ENCODE measurements at regions not wholly inside any gene's neighbourhood (a gene's known extent, or its start where the extent isn't known, plus 50 kb on each side); places are given as distances from the start of the nearest gene placed in this dataset.

DNA sequence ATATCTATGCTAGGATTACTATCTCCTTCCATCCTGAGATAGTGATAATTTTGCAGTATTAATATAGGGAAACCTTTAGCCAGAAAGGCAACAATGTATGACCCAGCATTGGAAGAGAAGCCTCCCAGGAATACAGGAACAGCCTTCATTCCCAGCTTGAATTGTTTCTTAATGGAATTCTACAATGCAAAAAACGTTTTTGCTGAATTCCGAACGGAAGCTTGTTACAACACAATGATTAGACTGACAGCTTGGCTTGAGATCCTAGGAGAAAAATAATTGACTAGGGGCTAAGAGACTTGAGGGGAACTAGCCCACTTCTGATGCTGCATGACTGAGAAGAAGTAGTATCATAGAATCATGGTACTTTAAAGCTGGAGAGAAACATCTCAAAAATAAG lies 140.2 kb downstream of the RSL24D1 start:
- Mint-ChIP-seq H3K4me3 (no peak overlapping the region), H3K9me3 (no peaks in the 10 kb centered on the region), H3K27ac (no peak overlapping the region), H3K36me3 (ENCODE audit: low read depth) (no peaks in the 10 kb centered on the region), H3K27me3 (ENCODE audit: low read depth, poor library complexity) (peaks cover 8% of the 10 kb centered on the region), H3K4me1 (no peaks in the 10 kb centered on the region)
- DNase-seq: no peak
- TF ChIP-seq, protein P1, sequence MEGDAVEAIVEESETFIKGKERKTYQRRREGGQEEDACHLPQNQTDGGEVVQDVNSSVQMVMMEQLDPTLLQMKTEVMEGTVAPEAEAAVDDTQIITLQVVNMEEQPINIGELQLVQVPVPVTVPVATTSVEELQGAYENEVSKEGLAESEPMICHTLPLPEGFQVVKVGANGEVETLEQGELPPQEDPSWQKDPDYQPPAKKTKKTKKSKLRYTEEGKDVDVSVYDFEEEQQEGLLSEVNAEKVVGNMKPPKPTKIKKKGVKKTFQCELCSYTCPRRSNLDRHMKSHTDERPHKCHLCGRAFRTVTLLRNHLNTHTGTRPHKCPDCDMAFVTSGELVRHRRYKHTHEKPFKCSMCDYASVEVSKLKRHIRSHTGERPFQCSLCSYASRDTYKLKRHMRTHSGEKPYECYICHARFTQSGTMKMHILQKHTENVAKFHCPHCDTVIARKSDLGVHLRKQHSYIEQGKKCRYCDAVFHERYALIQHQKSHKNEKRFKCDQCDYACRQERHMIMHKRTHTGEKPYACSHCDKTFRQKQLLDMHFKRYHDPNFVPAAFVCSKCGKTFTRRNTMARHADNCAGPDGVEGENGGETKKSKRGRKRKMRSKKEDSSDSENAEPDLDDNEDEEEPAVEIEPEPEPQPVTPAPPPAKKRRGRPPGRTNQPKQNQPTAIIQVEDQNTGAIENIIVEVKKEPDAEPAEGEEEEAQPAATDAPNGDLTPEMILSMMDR (IDR thresholded peaks at IDR 0.05): no peak

DNA sequence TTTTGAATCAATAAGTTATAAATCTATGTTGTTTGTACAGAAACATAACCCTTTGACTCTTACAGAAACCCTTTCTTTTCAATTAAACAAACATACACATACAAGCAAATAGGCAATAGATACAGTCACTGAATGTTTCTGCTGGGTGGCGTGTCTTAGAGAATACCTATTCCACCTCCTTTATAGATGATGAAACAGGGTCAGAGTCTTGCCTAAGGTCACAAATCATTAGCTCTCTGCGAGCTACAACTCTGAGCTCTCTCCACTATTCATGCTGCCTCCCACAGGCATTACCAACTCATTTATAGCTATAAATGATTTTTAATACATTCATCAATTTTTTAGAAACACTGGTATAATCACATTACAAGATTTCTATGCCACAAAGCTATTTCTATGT lies 152.6 kb downstream of the RSL24D1 start:
- Mint-ChIP-seq H3K27me3 (ENCODE audit: low read depth, poor library complexity) (peaks cover 2% of the 10 kb centered on the region), H3K36me3 (ENCODE audit: low read depth) (no peaks in the 10 kb centered on the region), H3K4me3 (no peak overlapping the region), H3K4me1 (no peaks in the 10 kb centered on the region), H3K27ac (no peak overlapping the region), H3K9me3 (no peaks in the 10 kb centered on the region)
- TF ChIP-seq, protein P1 (IDR thresholded peaks at IDR 0.05): no peak
- no peak for DNase-seq

DNA sequence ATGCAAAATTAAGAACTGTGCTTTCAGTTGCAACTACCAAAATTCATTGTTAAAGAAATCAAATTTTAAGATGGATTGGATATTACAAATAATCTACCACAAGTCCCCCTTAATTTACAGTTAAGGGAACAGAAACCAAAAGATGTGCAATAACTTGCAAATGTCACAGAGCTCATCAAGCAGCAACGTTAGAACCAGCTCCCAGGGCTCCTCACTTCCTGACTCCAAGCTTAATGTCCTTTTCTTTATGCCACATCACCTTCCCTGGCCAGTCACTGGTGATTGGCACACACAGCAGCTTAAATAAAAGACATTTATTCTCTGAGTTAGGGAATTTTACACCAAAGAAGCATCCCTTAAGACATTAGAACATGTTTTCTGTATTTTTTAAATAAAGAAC lies 159.7 kb downstream of the RSL24D1 start:
- TF ChIP-seq, protein P1 (IDR thresholded peaks at IDR 0.05): no peak
- peaks cover 6% of the 10 kb centered on the region for H3K27me3 Mint-ChIP-seq (ENCODE audit: low read depth, poor library complexity)
- no peak for DNase-seq
- no peak overlapping the region for H3K27ac Mint-ChIP-seq
- H3K36me3 Mint-ChIP-seq (ENCODE audit: low read depth): no peaks in the 10 kb centered on the region
- H3K4me3 Mint-ChIP-seq: no peak overlapping the region
- no peaks in the 10 kb centered on the region for H3K4me1 Mint-ChIP-seq
- no peaks in the 10 kb centered on the region for H3K9me3 Mint-ChIP-seq

DNA sequence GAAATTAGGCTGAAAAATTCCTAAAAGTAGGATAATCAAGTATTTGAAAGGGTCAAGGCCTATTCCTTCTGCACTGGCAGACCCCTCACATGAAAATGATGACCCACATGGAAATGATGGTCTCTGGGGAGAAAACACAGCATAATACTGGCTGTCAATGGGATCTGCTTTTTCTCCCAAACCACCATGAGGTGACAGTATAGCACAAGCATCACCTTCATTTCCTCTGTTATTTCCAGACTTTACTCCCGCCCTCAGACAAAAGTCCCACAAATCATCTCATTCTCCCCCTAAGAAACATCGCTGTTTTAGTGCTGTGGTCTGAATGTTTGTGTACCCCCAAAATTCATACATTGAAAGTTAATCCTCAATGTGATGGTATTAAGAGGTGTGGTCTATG lies 161.0 kb downstream of the RSL24D1 start:
- Mint-ChIP-seq H3K4me3 (no peak overlapping the region), H3K27me3 (ENCODE audit: low read depth, poor library complexity) (peaks cover 7% of the 10 kb centered on the region), H3K9me3 (no peaks in the 10 kb centered on the region), H3K4me1 (no peaks in the 10 kb centered on the region), H3K27ac (no peak overlapping the region), H3K36me3 (ENCODE audit: low read depth) (no peaks in the 10 kb centered on the region)
- no peak for DNase-seq
- TF ChIP-seq, protein P1 (IDR thresholded peaks at IDR 0.05): no peak

DNA sequence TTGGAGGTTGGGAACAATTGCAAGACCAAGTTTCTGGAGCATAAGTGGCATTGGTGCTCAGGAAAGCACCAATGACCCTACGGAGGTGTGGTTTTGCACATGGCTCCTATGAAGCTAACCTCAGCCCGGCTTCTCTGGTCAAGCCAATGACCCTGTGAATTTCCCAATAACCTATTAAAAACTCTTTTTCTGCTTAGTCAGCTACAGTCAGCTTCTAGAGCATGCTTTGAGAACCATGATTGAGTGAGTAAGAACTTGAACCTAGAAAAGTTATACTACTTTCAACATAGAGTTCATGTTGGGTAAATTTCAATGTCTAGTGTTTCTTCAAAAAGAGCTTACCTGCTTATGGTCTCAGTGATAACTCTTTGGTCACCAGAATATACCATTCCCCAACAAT lies 163.2 kb downstream of the RSL24D1 start:
- no peak overlapping the region for H3K27ac Mint-ChIP-seq
- TF ChIP-seq, protein P1 (IDR thresholded peaks at IDR 0.05): no peak
- H3K4me3 Mint-ChIP-seq: no peak overlapping the region
- H3K9me3 Mint-ChIP-seq: no peaks in the 10 kb centered on the region
- H3K36me3 Mint-ChIP-seq (ENCODE audit: low read depth): no peaks in the 10 kb centered on the region
- DNase-seq: no peak
- peaks cover 11% of the 10 kb centered on the region for H3K27me3 Mint-ChIP-seq (ENCODE audit: low read depth, poor library complexity)
- H3K4me1 Mint-ChIP-seq: no peaks in the 10 kb centered on the region

DNA sequence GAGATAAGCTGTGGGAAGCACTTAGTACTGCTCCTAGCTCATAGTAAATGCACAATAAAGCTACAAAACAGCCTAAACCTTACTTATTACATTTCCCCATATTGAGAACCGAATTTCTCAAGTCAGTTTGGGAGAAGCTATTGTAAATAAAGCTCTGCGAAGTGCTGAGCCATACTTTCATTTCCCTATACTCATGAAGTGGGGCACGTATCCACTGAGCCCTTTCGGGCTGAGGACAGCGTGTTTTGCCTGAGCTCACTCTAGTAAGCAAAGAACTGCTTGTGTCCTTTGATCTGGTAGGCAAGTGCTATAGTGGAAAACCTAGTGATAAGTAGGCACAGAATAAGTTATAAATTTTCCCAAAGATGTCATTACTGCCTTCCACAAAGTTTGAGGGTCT lies 165.0 kb downstream of the RSL24D1 start:
- no peak overlapping the region for H3K27ac Mint-ChIP-seq
- H3K4me3 Mint-ChIP-seq: no peak overlapping the region

More for the DNA sequence above, 165.0 kb downstream of the RSL24D1 start:
- no peak for DNase-seq
- H3K4me1 Mint-ChIP-seq: no peaks in the 10 kb centered on the region
- no peaks in the 10 kb centered on the region for H3K9me3 Mint-ChIP-seq
- no peaks in the 10 kb centered on the region for H3K36me3 Mint-ChIP-seq (ENCODE audit: low read depth)
- TF ChIP-seq, protein P1 (IDR thresholded peaks at IDR 0.05): no peak
- peaks cover 11% of the 10 kb centered on the region for H3K27me3 Mint-ChIP-seq (ENCODE audit: low read depth, poor library complexity)

All from nephron progenitor cell (in vitro differentiated cells).